ENCODE measurements at regions not wholly inside any gene's neighbourhood (a gene's known extent, or its start where the extent isn't known, plus 50 kb on each side); places are given as distances from the start of the nearest gene placed in this dataset.

DNA sequence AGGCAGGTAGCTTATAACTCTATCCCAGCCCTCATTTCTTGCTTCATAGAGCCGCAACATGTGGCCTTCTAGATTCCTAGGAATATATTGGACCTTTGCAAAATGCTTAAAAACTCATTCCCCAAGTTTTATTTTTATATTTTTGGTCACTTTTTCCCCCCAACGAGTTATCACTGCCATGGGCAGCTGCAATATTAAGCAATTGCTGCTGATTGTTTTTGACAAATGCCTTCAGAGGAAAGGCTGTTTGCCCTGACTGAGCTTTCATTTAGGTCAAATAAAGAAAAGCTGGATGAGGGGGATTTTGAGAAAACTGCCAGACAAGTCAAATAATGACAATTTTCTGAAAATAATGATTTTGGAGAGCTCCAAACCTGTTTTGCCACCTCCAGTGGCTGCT lies 976.9 kb upstream of the MBL2 start:
- DNase-seq (ENCODE audit: low read depth, low spot score) = no peak
- Histone ChIP-seq H3K9me3 (ENCODE audit: low read depth, low read length) (no peaks in the 10 kb centered on the region), H3K9ac (ENCODE audit: insufficient read length) (no peak overlapping the region), H3K4me3 (no peak overlapping the region), H3K27ac (no peak overlapping the region), H3K36me3 (ENCODE audit: insufficient read depth, low read length) (no peaks in the 10 kb centered on the region)
- TF ChIP-seq EZH2 (IDR thresholded peaks at IDR 0.05) = no peak
- TF ChIP-seq FOXP2 (optimal IDR thresholded peaks at IDR 0.05; ENCODE audit: control extremely low read depth, extremely low read length, insufficient read depth) = no peak
- no peak for TF ChIP-seq POLR2AphosphoS5 (IDR thresholded peaks at IDR 0.05; ENCODE audit: borderline replicate concordance, low read depth, low read length)

DNA sequence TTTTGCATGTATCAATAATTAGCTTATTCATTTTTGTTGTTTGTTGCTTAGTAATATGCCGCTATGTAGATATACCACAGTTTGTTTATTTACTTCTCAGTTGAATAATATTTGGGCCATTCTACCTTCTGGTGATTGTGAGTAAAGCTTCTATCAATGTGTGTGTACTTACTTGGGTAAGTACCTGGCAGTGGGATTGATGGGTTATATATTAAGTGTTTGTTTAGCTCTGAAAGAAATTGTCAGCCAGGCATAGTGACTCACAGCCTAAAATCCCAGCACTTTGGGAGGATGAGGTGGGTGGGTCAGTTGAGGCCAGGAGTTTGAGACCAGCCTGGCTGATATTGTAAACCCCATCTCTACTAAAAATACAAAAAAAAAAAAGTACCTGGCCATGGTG lies 975.7 kb upstream of the MBL2 start:
- no peak overlapping the region for H3K4me3 ChIP-seq
- TF ChIP-seq EZH2 (IDR thresholded peaks at IDR 0.05) (no peak), FOXP2 (optimal IDR thresholded peaks at IDR 0.05; ENCODE audit: control extremely low read depth, extremely low read length, insufficient read depth) (no peak), POLR2AphosphoS5 (IDR thresholded peaks at IDR 0.05; ENCODE audit: borderline replicate concordance, low read depth, low read length) (no peak)

DNA sequence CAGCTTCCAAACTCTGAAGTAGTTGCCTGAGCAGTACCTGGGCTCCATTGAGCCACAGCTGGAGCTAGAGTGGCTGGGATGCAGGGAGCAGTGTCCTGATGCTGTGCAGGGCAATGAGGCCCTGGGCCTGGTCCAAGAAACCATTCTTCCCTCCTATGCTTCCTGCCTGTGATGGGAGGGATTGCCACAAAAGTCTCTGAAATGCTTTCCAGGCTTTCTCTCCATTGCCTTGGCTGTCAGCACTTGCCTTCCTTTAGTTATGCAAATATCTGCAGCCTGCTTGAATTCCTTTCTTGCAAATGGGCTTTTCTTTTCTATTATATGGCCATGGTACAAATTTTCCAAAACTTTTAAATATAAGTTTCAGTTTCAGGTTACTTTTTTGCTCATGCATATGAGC lies 972.2 kb upstream of the MBL2 start:
- Histone ChIP-seq H3K4me3 (no peak overlapping the region), H3K27ac (no peak overlapping the region), H3K36me3 (ENCODE audit: insufficient read depth, low read length) (no peaks in the 10 kb centered on the region), H3K9me3 (ENCODE audit: low read depth, low read length) (no peaks in the 10 kb centered on the region), H3K9ac (ENCODE audit: insufficient read length) (no peak overlapping the region)
- no peak for DNase-seq (ENCODE audit: low read depth, low spot score)
- TF ChIP-seq POLR2AphosphoS5 (IDR thresholded peaks at IDR 0.05; ENCODE audit: borderline replicate concordance, low read depth, low read length) (no peak), EZH2 (IDR thresholded peaks at IDR 0.05) (no peak), FOXP2 (optimal IDR thresholded peaks at IDR 0.05; ENCODE audit: control extremely low read depth, extremely low read length, insufficient read depth) (no peak)

More for the DNA sequence above, 975.7 kb upstream of the MBL2 start:
- no peaks in the 10 kb centered on the region for H3K36me3 ChIP-seq (ENCODE audit: insufficient read depth, low read length)
- DNase-seq (ENCODE audit: low read depth, low spot score) = no peak
- H3K9ac ChIP-seq (ENCODE audit: insufficient read length) = no peak overlapping the region
- H3K9me3 ChIP-seq (ENCODE audit: low read depth, low read length) = no peaks in the 10 kb centered on the region
- H3K27ac ChIP-seq = no peak overlapping the region

DNA sequence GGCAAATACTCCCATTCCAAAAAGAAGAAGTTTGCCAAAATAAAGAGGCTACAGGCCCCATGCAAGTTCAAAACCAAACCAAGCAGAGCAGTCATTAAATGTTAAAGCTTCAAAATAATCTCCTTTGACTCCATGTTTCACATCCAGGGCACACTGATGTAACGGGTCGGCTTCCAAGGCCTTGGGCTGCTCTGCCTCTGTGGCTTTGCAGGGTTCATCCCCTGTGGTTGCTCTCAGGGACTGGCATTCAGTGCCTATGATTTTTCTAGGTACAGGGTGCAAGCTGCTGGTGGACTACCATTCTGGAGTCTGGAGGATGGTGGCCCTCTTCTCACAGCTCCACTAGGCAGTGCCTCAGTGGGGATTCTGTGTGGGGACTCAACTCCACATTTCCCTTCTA lies 971.6 kb upstream of the MBL2 start:
- Histone ChIP-seq H3K27ac (no peak overlapping the region), H3K36me3 (ENCODE audit: insufficient read depth, low read length) (no peaks in the 10 kb centered on the region), H3K9ac (ENCODE audit: insufficient read length) (no peak overlapping the region), H3K4me3 (no peak overlapping the region), H3K9me3 (ENCODE audit: low read depth, low read length) (no peaks in the 10 kb centered on the region)
- TF ChIP-seq FOXP2 (optimal IDR thresholded peaks at IDR 0.05; ENCODE audit: control extremely low read depth, extremely low read length, insufficient read depth) (no peak), EZH2 (IDR thresholded peaks at IDR 0.05) (no peak), POLR2AphosphoS5 (IDR thresholded peaks at IDR 0.05; ENCODE audit: borderline replicate concordance, low read depth, low read length) (no peak)
- no peak for DNase-seq (ENCODE audit: low read depth, low spot score)

DNA sequence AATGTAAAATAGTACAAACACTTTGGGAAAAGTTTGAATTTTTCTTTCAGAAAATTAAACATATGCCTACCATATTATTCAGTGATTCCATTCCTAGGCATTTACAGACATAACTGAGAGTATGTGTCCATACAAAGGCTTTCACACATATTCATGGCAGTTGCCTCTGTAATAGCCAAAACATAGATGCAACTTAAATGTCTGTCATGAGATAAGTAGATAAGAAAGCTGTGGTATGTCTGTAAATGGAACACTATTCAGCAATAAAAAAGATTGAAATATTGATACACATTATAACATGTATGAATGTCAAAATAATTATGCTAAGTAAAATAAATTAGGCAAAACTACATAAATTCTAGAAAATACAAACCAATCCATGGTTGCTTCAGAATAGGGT lies 964.5 kb upstream of the MBL2 start:
- H3K9ac ChIP-seq (ENCODE audit: insufficient read length) = no peak overlapping the region
- no peak overlapping the region for H3K27ac ChIP-seq
- no peak for TF ChIP-seq EZH2 (IDR thresholded peaks at IDR 0.05)
- TF ChIP-seq POLR2AphosphoS5 (IDR thresholded peaks at IDR 0.05; ENCODE audit: borderline replicate concordance, low read depth, low read length) = no peak
- no peak for TF ChIP-seq FOXP2 (optimal IDR thresholded peaks at IDR 0.05; ENCODE audit: control extremely low read depth, extremely low read length, insufficient read depth)
- H3K9me3 ChIP-seq (ENCODE audit: low read depth, low read length) = no peaks in the 10 kb centered on the region
- no peak overlapping the region for H3K4me3 ChIP-seq
- H3K36me3 ChIP-seq (ENCODE audit: insufficient read depth, low read length) = no peaks in the 10 kb centered on the region
- DNase-seq (ENCODE audit: low read depth, low spot score) = no peak

DNA sequence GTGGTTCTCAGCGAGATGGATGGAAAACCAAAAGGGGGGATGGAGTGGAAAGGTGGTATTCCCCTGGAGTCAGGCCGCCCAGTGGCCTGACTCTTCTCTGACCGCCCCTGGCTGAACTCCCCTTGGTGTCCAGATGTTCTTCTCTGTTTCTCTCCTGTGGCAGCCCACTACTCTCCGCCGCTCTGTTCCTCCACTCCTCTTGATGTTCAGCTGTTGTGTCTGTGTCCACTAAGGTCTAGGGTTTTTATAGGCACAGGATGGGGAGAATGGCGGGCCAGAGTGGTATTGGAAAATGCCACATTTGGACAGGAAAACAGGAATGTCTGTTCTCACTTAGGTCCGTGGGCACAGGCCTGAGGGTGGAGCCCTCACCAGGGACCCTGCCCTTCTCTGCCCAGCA lies 954.3 kb upstream of the MBL2 start:
- H3K27ac ChIP-seq = no peak overlapping the region
- TF ChIP-seq FOXP2 (optimal IDR thresholded peaks at IDR 0.05; ENCODE audit: control extremely low read depth, extremely low read length, insufficient read depth) (no peak), EZH2 (IDR thresholded peaks at IDR 0.05) (no peak), POLR2AphosphoS5 (IDR thresholded peaks at IDR 0.05; ENCODE audit: borderline replicate concordance, low read depth, low read length) (no peak)
- DNase-seq (ENCODE audit: low read depth, low spot score) = no peak
- H3K9ac ChIP-seq (ENCODE audit: insufficient read length) = no peak overlapping the region
- no peaks in the 10 kb centered on the region for H3K9me3 ChIP-seq (ENCODE audit: low read depth, low read length)
- no peak overlapping the region for H3K4me3 ChIP-seq
- H3K36me3 ChIP-seq (ENCODE audit: insufficient read depth, low read length) = no peaks in the 10 kb centered on the region

DNA sequence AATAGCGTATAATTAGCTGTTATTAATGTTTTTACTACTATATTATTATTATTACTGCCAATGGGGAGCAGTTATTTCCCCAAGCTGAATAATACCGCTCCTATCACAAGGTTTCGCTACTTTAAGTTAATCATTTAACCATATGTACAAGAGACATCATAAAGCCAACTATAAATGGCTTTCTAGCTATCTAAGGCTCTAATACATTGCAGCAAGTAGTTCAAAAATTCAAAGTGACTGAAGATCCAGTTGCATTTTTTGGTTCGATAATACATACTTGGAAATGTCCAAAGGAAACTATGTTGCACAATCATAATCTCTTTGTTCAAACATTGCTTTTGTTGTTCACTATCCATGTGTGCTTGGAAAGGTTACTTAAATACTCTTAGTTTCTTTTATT lies 952.0 kb upstream of the MBL2 start:
- no peaks in the 10 kb centered on the region for H3K36me3 ChIP-seq (ENCODE audit: insufficient read depth, low read length)

DNA sequence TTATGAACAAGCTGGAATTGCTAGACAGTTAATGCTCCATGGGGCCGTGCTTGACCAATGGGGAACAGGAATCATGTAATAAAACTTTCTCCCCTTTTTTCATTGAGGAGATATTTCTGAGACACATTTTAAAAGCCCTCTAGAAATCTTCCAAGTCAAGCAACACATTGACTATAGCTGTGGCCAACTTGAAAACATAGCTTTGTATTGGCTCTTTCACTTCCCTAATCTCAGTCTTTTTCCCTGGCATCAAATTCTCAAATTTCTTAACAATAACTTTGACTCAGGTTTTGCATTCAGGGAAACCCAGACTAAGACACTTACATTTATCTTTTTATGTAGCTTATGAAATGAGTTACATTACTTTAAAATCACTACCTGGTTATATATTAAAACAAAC lies 947.1 kb upstream of the MBL2 start:
- DNase-seq (ENCODE audit: low read depth, low spot score) = no peak
- TF ChIP-seq POLR2AphosphoS5 (IDR thresholded peaks at IDR 0.05; ENCODE audit: borderline replicate concordance, low read depth, low read length) (no peak), EZH2 (IDR thresholded peaks at IDR 0.05) (no peak), FOXP2 (optimal IDR thresholded peaks at IDR 0.05; ENCODE audit: control extremely low read depth, extremely low read length, insufficient read depth) (no peak)
- Histone ChIP-seq H3K36me3 (ENCODE audit: insufficient read depth, low read length) (no peaks in the 10 kb centered on the region), H3K4me3 (no peak overlapping the region), H3K27ac (no peak overlapping the region), H3K9me3 (ENCODE audit: low read depth, low read length) (no peaks in the 10 kb centered on the region), H3K9ac (ENCODE audit: insufficient read length) (no peak overlapping the region)

More for the DNA sequence above, 952.0 kb upstream of the MBL2 start:
- TF ChIP-seq EZH2 (IDR thresholded peaks at IDR 0.05) (no peak), FOXP2 (optimal IDR thresholded peaks at IDR 0.05; ENCODE audit: control extremely low read depth, extremely low read length, insufficient read depth) (no peak), POLR2AphosphoS5 (IDR thresholded peaks at IDR 0.05; ENCODE audit: borderline replicate concordance, low read depth, low read length) (no peak)
- Histone ChIP-seq H3K9ac (ENCODE audit: insufficient read length) (no peak overlapping the region), H3K9me3 (ENCODE audit: low read depth, low read length) (no peaks in the 10 kb centered on the region), H3K4me3 (no peak overlapping the region), H3K27ac (no peak overlapping the region)
- no peak for DNase-seq (ENCODE audit: low read depth, low spot score)

DNA sequence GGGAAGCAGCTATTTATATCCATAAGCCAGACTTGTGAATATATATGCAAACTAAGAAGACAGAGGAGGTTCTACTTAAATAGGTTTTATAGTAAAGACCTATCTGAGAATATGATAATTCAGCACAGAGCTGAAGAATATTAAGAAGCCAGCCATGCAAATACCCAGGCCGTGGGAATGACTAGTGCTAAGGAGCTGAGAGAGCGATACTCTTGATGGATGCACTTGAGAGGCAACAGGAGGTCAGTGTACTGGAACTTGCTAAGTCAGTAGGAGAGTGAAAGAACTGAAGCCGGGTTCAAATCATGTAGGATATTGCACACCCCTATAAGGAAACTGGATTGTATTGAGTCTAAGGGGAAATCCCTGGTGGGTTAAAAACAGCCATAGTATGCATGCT lies 943.6 kb upstream of the MBL2 start:
- TF ChIP-seq FOXP2 (optimal IDR thresholded peaks at IDR 0.05; ENCODE audit: control extremely low read depth, extremely low read length, insufficient read depth) (no peak), EZH2 (IDR thresholded peaks at IDR 0.05) (no peak), POLR2AphosphoS5 (IDR thresholded peaks at IDR 0.05; ENCODE audit: borderline replicate concordance, low read depth, low read length) (no peak)
- Histone ChIP-seq H3K9me3 (ENCODE audit: low read depth, low read length) (no peaks in the 10 kb centered on the region), H3K36me3 (ENCODE audit: insufficient read depth, low read length) (no peaks in the 10 kb centered on the region), H3K4me3 (no peak overlapping the region), H3K27ac (no peak overlapping the region), H3K9ac (ENCODE audit: insufficient read length) (no peak overlapping the region)
- DNase-seq (ENCODE audit: low read depth, low spot score) = no peak

Measured in SK-N-MC (cell line).